ENCODE measurements at regions not wholly inside any gene's neighbourhood (a gene's known extent, or its start where the extent isn't known, plus 50 kb on each side); places are given as distances from the start of the nearest gene placed in this dataset.
"Not testable (repeated sequence)": the region's sequence is repeated elsewhere in the genome, so short reads cannot be mapped to it uniquely, and the experiment has no call there.

DNA sequence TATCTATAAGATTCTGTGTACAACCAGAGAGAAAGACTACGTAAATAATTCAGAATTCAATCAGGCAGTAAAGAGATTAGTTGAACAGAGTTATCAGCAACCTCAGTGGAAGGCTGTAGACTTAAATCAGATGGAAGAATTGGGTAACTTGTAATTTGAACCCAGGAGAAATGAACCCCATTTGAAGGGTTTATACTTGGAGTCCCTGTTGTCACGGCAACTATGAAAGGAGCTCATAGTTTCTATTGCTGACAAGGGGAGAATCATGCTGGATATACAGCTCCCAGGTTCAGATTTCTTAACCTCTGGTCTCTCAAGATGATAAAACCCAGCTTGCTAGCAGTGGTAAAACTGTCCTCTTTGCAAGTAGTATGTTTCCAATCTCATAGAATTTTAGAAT is 54.4 kb upstream of the BMP4 start:
- no peak overlapping the region for H3K4me3 ChIP-seq (ENCODE audit: low read depth, low read length)
- TF ChIP-seq, protein P1, sequence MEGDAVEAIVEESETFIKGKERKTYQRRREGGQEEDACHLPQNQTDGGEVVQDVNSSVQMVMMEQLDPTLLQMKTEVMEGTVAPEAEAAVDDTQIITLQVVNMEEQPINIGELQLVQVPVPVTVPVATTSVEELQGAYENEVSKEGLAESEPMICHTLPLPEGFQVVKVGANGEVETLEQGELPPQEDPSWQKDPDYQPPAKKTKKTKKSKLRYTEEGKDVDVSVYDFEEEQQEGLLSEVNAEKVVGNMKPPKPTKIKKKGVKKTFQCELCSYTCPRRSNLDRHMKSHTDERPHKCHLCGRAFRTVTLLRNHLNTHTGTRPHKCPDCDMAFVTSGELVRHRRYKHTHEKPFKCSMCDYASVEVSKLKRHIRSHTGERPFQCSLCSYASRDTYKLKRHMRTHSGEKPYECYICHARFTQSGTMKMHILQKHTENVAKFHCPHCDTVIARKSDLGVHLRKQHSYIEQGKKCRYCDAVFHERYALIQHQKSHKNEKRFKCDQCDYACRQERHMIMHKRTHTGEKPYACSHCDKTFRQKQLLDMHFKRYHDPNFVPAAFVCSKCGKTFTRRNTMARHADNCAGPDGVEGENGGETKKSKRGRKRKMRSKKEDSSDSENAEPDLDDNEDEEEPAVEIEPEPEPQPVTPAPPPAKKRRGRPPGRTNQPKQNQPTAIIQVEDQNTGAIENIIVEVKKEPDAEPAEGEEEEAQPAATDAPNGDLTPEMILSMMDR (IDR thresholded peaks at IDR 0.05; ENCODE audit: low read depth, low read length, missing control alignments): no peak
- no peak for DNase-seq (ENCODE audit: low read depth)

DNA sequence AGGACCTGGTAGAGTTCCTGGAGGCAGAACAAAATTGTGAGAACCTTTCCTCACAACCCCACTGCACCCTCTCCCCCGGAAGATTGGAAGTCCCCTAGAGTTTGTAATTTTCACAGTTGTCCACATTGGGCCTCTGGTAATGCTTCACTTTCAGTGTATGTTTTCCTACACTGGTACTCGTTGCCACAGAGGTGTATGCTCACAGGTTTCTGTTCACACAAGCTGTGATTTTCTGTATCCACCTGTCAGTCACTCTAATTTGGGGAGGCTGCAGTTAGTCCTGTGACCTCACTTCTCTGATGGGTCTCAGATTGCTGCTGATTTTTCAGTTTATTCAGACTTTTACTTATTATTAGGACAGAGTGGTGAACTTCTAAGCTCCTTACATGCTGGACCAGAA is 66.4 kb upstream of the BMP4 start:
- TF ChIP-seq, protein P1 (IDR thresholded peaks at IDR 0.05; ENCODE audit: low read depth, low read length, missing control alignments): no peak
- no peak for DNase-seq (ENCODE audit: low read depth)
- H3K4me3 ChIP-seq (ENCODE audit: low read depth, low read length): no peak overlapping the region

DNA sequence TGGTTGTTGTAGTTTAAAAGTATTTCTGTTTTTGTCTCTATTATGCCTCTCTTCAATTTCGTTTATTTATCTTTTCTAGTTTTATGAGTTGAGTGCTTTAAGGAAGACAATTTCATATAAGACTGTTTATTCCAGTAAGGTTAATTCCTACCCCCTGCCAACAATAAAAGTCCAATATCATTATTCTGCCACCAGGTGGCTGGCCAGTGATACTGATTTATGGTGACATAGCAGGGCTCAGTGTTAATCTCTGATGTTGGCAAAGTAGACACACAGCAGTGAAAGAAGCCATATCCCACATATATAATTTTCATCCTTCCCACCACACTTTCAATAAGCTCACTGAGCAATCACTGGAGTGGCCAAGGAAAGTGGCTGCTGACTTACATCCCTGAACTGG is 69.0 kb upstream of the BMP4 start:
- TF ChIP-seq, protein P1 (IDR thresholded peaks at IDR 0.05; ENCODE audit: low read depth, low read length, missing control alignments): peak; percentile 26
- DNase-seq (ENCODE audit: low read depth): no peak
- H3K4me3 ChIP-seq (ENCODE audit: low read depth, low read length): no peak overlapping the region

DNA sequence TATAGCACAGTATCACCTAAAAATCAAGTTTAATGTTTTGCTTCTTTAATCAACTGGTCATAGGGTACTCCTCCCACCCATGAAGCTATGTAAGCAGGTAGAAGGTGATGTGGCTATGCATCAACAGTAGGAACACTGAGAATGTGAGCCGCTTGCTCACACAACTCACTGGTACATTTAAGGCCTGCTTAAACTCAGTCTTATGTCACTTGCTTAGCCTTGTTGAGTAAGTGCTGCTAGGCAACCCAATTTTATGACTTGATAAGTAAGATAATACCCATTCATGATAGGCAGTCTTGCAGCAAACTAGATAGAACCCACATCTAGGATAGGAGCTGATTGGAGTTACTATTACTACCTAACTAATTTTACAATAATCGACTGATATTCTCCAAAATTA is 70.0 kb upstream of the BMP4 start:
- TF ChIP-seq, protein P1 (IDR thresholded peaks at IDR 0.05; ENCODE audit: low read depth, low read length, missing control alignments): no peak
- H3K4me3 ChIP-seq (ENCODE audit: low read depth, low read length): no peak overlapping the region
- DNase-seq (ENCODE audit: low read depth): no peak

DNA sequence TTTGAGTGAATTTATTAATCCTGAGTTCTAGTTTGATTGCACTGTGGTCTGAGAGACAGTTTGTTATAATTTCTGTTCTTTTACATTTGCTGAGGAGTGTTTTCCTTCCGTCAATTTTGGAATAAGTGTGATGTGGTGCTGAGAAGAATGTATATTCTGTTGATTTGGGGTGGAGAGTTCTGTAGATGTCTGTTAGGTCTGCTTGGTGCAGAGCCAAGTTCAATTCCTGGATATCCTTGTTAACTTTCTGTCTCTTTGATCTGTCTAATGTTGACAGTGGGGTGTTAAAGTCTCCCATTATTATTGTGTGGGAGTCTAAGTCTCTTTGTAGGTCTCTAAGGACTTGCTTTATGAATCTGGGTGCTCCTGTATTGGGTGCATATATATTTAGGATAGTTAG is 74.4 kb upstream of the BMP4 start:
- H3K4me3 ChIP-seq (ENCODE audit: low read depth, low read length); DNase-seq (ENCODE audit: low read depth): not testable (repeated sequence)

DNA sequence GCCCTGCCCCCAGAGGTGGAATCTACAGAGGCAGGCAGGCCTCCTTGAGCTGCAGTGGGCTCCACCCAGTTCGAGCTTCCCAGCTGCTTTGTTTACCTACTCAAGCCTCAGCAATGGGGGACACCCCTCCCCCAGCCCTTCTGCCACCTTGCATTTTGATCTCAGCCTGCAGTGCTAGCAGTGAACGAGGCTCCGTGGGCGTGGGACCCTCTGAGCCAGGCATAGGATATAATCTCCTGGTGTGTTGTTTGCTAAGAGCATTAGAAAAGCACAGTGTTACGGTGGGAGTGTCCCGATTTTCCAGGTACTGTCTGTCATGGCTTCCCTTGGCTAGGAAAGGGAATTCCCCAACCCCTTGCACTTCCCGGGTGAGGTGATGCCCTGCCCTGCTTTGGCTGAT is 76.7 kb upstream of the BMP4 start:
- DNase-seq (ENCODE audit: low read depth): not testable (repeated sequence)

DNA sequence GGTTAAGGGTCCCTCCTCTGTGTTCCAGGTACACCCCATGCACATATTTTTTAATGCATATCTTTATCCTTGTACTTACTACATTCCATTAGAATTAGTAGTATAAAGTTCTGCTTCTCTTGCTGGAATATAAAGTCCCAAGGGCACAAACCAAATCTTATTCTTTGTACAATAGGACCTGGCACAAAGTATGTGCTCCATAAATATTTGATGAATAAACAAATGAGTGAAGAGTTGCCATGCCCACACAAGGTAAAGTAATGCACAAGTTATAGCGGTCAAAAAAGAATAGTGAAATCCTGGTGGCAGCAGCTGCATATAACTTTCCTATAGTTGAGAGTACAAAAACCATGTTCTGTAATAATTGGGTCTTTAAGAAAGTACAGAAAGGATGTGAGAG is 82.1 kb upstream of the BMP4 start:
- DNase-seq (ENCODE audit: low read depth): no peak
- TF ChIP-seq, protein P1 (IDR thresholded peaks at IDR 0.05; ENCODE audit: low read depth, low read length, missing control alignments): no peak
- H3K4me3 ChIP-seq (ENCODE audit: low read depth, low read length): no peak overlapping the region

More for the DNA sequence above, 76.7 kb upstream of the BMP4 start:
- not testable (repeated sequence) for H3K4me3 ChIP-seq (ENCODE audit: low read depth, low read length)

DNA sequence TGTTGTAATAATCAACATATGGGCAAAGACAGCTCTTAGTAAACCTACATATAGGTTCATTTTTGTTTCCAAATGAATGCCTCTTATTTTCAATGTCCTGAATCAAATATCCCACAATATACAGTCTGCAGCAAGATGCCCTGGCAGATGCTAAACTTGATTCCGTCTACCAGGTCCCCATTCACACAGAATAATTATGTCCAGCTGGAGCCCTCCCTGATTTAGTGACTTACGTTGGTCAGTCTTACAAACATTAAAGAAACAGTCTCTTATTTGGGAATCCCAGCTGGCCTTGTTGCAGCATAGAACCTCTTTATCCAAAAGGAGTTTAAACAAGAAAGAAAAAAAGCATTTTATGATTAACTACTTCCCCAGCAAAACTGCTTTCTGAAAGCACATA is 82.7 kb upstream of the BMP4 start:
- DNase-seq (ENCODE audit: low read depth): no peak
- TF ChIP-seq, protein P1 (IDR thresholded peaks at IDR 0.05; ENCODE audit: low read depth, low read length, missing control alignments): no peak

More for the DNA sequence above, 82.7 kb upstream of the BMP4 start:
- H3K4me3 ChIP-seq (ENCODE audit: low read depth, low read length): no peak overlapping the region

Measured in GM12864 (cell line).